Activated B cell treated with CpG ODN at 0.5 μM for 24 hours (primary cell): ENCODE measurements at regions not wholly inside any gene's neighbourhood (a gene's known extent, or its start where the extent isn't known, plus 50 kb on each side); places are given as distances from the start of the nearest gene placed in this dataset.

Experiments used
- ATAC-seq: fragments of 200-7000 bp; cut with Tn5 transposase; one replicate; pipeline ENCODE4 v1.10.0; 2021; ENCODE audit warnings: low read depth, mild to moderate bottlenecking, moderate library complexity
- CTCF ChIA-PET: fragments of 350-600 bp; sonication (Branson Sonifier 250); formaldehyde crosslinking; loops from one replicate; lab custom pipeline; 2021; ENCODE audit warnings: antibody characterized with exemption; lab: Charles Lee
- POLR2A ChIA-PET: fragments of 350-600 bp; sonication (Branson Sonifier 250); formaldehyde crosslinking; loops from one replicate; lab custom pipeline; 2021; ENCODE audit warnings: antibody characterized with exemption; lab: Charles Lee
- DNase-seq: peaks from one replicate; pipeline ENCODE4 v3.0.0; 2022
- H3K27ac Mint-ChIP-seq: one replicate; pipeline ENCODE4 v1.8.0; 2020; ENCODE audit warnings: mixed read lengths
- H3K27me3 Mint-ChIP-seq: one replicate; pipeline ENCODE4 v1.8.0; 2021; ENCODE audit warnings: mixed read lengths
- H3K36me3 Mint-ChIP-seq: one replicate; pipeline ENCODE4 v1.8.0; 2021; ENCODE audit warnings: low read depth, mixed read lengths
- H3K4me1 Mint-ChIP-seq: one replicate; pipeline ENCODE4 v1.8.0; 2021; ENCODE audit warnings: mixed read lengths
- H3K4me3 Mint-ChIP-seq: one replicate; pipeline ENCODE4 v1.8.0; 2020; ENCODE audit warnings: mild to moderate bottlenecking, mixed read lengths
- H3K9me3 Mint-ChIP-seq: one replicate; pipeline ENCODE4 v1.8.0; 2020; ENCODE audit warnings: mixed read lengths
- CTCF ChIP-seq: fragments of 200-600 bp; IDR thresholded peaks from one replicate; pipeline ENCODE4 v1.8.0; 2022; ENCODE audit warnings: antibody characterized with exemption, mild to moderate bottlenecking
- intact Hi-C: fragments of 100-400 bp; cut with micrococcal nuclease; formaldehyde crosslinking; loops from one replicate; pipeline ENCODE4 v1.15.1; 2024

GRCh38 chr2:216774620-216775019 lies 79.3 kb upstream of the IGFBP5 start:
- Mint-ChIP-seq H3K36me3 (no peaks in the 10 kb centered on the region), H3K27ac (no peak overlapping the region), H3K4me1 (no peaks in the 10 kb centered on the region), H3K9me3 (peaks cover 6% of the 10 kb centered on the region), H3K27me3 (peaks cover 8% of the 10 kb centered on the region), H3K4me3 (no peak overlapping the region)
- intact Hi-C loops: no loop called here
- ATAC-seq (no peak), DNase-seq (no peak)
- ChIA-PET POLR2A (no interaction called here), CTCF (no interaction called here)
- TF ChIP-seq CTCF: no peak

- Mint-ChIP-seq H3K4me3 (no peak overlapping the region), H3K36me3 (no peaks in the 10 kb centered on the region), H3K9me3 (peaks cover 5% of the 10 kb centered on the region), H3K27ac (no peak overlapping the region), H3K4me1 (no peaks in the 10 kb centered on the region), H3K27me3 (peaks cover 8% of the 10 kb centered on the region)
- POLR2A ChIA-PET: no interaction called here
- ATAC-seq (no peak), DNase-seq (no peak)
- intact Hi-C loops: no loop called here
- CTCF ChIA-PET: no interaction called here
- no peak for TF ChIP-seq CTCF
Observed at GRCh38 chr2:216774180-216774579, 78.8 kb upstream of the IGFBP5 start.

GRCh38 chr2:216773072-216773471 lies 77.7 kb upstream of the IGFBP5 start:
- no peaks in the 10 kb centered on the region for H3K4me1 Mint-ChIP-seq
- no peak for DNase-seq
- no peak overlapping the region for H3K4me3 Mint-ChIP-seq
- no peaks in the 10 kb centered on the region for H3K36me3 Mint-ChIP-seq
- intact Hi-C loops: no loop called here
- ChIA-PET CTCF (no interaction called here), POLR2A (no interaction called here)
- no peak overlapping the region for H3K27ac Mint-ChIP-seq
- no peak for TF ChIP-seq CTCF
- peaks cover 8% of the 10 kb centered on the region for H3K27me3 Mint-ChIP-seq
- no peak for ATAC-seq
- peaks cover 3% of the 10 kb centered on the region for H3K9me3 Mint-ChIP-seq

- H3K9me3 Mint-ChIP-seq: no peaks in the 10 kb centered on the region
- DNase-seq (no peak), ATAC-seq (no peak)
- CTCF ChIA-PET: no interaction called here
- no peaks in the 10 kb centered on the region for H3K27me3 Mint-ChIP-seq
- no peak for TF ChIP-seq CTCF
- H3K4me3 Mint-ChIP-seq: no peak overlapping the region
- H3K36me3 Mint-ChIP-seq: no peaks in the 10 kb centered on the region
- no peaks in the 10 kb centered on the region for H3K4me1 Mint-ChIP-seq
- no peak overlapping the region for H3K27ac Mint-ChIP-seq
- POLR2A ChIA-PET: no interaction called here
- intact Hi-C loops: no loop called here
Observed at GRCh38 chr2:216770717-216771116, 75.4 kb upstream of the IGFBP5 start.

GRCh38 chr2:216770050-216770449 lies 74.7 kb upstream of the IGFBP5 start:
- no peaks in the 10 kb centered on the region for H3K36me3 Mint-ChIP-seq
- H3K9me3 Mint-ChIP-seq: no peaks in the 10 kb centered on the region
- TF ChIP-seq CTCF: no peak
- no peak overlapping the region for H3K27ac Mint-ChIP-seq
- H3K4me1 Mint-ChIP-seq: no peaks in the 10 kb centered on the region
- H3K4me3 Mint-ChIP-seq: no peak overlapping the region
- intact Hi-C loops: no loop called here
- H3K27me3 Mint-ChIP-seq: peaks cover 2% of the 10 kb centered on the region
- no peak for DNase-seq
- POLR2A ChIA-PET: no interaction called here
- CTCF ChIA-PET: no interaction called here
- no peak for ATAC-seq
